A673 (cell line): ENCODE measurements at regions not wholly inside any gene's neighbourhood (a gene's known extent, or its start where the extent isn't known, plus 50 kb on each side); places are given as distances from the start of the nearest gene placed in this dataset.

Experiments
- BruUV-seq: library from RNA; stranded (reverse); fragments of 400-500 nt; replicated peaks from 2 replicates; lab custom pipeline; 2021; lab: Mats Ljungman, UMichigan
- CTCF ChIA-PET: fragments of 300-600 bp; sonication (Branson Sonifier 250); formaldehyde crosslinking; loops from one replicate; lab custom pipeline; 2022; ENCODE audit warnings: antibody characterized with exemption; lab: Charles Lee
- POLR2A ChIA-PET: fragments of 300-600 bp; sonication (Branson Sonifier 250); formaldehyde crosslinking; loops from one replicate; lab custom pipeline; 2022; ENCODE audit warnings: antibody characterized with exemption; ENCODE audit not compliant: low non-redundant PET; lab: Charles Lee
- DNase-seq: peaks from one replicate; pipeline ENCODE4 v3.0.0-alpha.2; 2015; ENCODE audit warnings: low spot score
- H3K27ac ChIP-seq: fragments of 200-600 bp; sonication (generic); 2 replicates; pipeline ENCODE4 v1.5.1; 2016; ENCODE audit warnings: mixed run types, low read depth, mild to moderate bottlenecking, mixed read lengths, antibody characterized with exemption, low read length; ENCODE audit not compliant: poor library complexity, severe bottlenecking
- H3K27me3 ChIP-seq: fragments of 200-600 bp; sonication (generic); replicated peaks from 2 replicates; pipeline ENCODE4 v1.6.1; 2017; ENCODE audit warnings: mixed run types, low read depth, mild to moderate bottlenecking, mixed read lengths, antibody characterized with exemption, low read length; ENCODE audit not compliant: insufficient read depth, poor library complexity
- H3K36me3 ChIP-seq: fragments of 200-600 bp; sonication (generic); 2 replicates; pipeline ENCODE4 v1.6.1; 2016; ENCODE audit warnings: mixed run types, mild to moderate bottlenecking, mixed read lengths, antibody characterized with exemption, low read length; ENCODE audit not compliant: insufficient read depth, poor library complexity, severe bottlenecking
- H3K4me1 ChIP-seq: fragments of 200-600 bp; sonication (generic); 2 replicates; pipeline ENCODE4 v1.6.1; 2017; ENCODE audit warnings: mixed run types, mild to moderate bottlenecking, mixed read lengths, antibody characterized with exemption, low read length; ENCODE audit not compliant: insufficient read depth, poor library complexity, severe bottlenecking
- H3K4me3 ChIP-seq: fragments of 200-600 bp; sonication (generic); 2 replicates; pipeline ENCODE4 v1.5.1; 2016; ENCODE audit warnings: low read depth, mixed run types, mild to moderate bottlenecking, mixed read lengths, low read length; ENCODE audit not compliant: poor library complexity, severe bottlenecking
- H3K9me3 ChIP-seq: fragments of 200-600 bp; sonication (generic); 2 replicates; pipeline ENCODE4 v1.6.1; 2016; ENCODE audit warnings: mixed run types, low read depth, mild to moderate bottlenecking, mixed read lengths, antibody characterized with exemption, low read length; ENCODE audit not compliant: poor library complexity, severe bottlenecking
- EZH2 ChIP-seq: fragments of 200-600 bp; sonication (generic); IDR thresholded peaks from 2 replicates; pipeline ENCODE4 v1.6.1; 2017; ENCODE audit warnings: borderline replicate concordance, low read depth, mild to moderate bottlenecking, mixed read lengths, antibody characterized with exemption, low read length; ENCODE audit not compliant: poor library complexity, severe bottlenecking
- intact Hi-C: fragments of 100-400 bp; cut with micrococcal nuclease; formaldehyde crosslinking; loops from one replicate; pipeline ENCODE4 v1.10.0; 2022; ENCODE audit not compliant: unreplicated experiment
- TF ChIP-seq, protein P1 (sequence below): fragments of 300-800, 200-600 bp; sonication (generic); conservative IDR thresholded peaks from 2 replicates; pipeline ENCODE4 v1.5.1; 2017; ENCODE audit warnings: low read depth, mild to moderate bottlenecking, antibody characterized with exemption, low read length, moderate library complexity, mixed read lengths

DNA sequence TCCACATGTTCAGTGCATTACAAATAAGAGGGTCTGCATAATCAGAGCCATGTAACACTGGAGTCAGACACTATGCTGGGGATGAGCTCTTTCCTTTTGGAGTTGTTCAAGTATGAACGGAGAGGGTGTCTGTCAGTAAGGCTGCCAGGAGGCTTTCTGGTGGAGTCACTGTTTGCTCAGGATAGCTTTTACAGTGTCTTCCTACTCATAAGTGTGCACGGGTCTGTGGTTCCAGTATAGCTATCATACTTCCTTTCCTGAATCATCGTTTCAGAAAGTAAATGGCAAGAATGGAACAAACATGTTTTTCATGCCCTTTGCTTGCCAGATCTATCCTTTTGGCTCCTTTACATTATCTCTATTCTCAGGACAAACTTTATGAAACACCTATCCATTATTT is 152.7 kb upstream of the CDH11 start:
- intact Hi-C loops: no loop called here
- CTCF ChIA-PET: no interaction called here

GRCh38 chr16:65272699-65273414 is 151.0 kb upstream of the CDH11 start:
- ChIA-PET CTCF (no interaction called here), POLR2A (no interaction called here)
- H3K27me3 ChIP-seq: no peaks in the 10 kb centered on the region
- no peak for DNase-seq
- intact Hi-C loops: no loop called here
- no peaks in the 10 kb centered on the region for H3K4me1 ChIP-seq
- H3K36me3 ChIP-seq: no peaks in the 10 kb centered on the region
- H3K9me3 ChIP-seq: no peaks in the 10 kb centered on the region
- H3K27ac ChIP-seq: no peak overlapping the region
- TF ChIP-seq EZH2: no peak
- TF ChIP-seq, protein P1, sequence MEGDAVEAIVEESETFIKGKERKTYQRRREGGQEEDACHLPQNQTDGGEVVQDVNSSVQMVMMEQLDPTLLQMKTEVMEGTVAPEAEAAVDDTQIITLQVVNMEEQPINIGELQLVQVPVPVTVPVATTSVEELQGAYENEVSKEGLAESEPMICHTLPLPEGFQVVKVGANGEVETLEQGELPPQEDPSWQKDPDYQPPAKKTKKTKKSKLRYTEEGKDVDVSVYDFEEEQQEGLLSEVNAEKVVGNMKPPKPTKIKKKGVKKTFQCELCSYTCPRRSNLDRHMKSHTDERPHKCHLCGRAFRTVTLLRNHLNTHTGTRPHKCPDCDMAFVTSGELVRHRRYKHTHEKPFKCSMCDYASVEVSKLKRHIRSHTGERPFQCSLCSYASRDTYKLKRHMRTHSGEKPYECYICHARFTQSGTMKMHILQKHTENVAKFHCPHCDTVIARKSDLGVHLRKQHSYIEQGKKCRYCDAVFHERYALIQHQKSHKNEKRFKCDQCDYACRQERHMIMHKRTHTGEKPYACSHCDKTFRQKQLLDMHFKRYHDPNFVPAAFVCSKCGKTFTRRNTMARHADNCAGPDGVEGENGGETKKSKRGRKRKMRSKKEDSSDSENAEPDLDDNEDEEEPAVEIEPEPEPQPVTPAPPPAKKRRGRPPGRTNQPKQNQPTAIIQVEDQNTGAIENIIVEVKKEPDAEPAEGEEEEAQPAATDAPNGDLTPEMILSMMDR: no peak
- no TSS peak for BruUV-seq
- no peak overlapping the region for H3K4me3 ChIP-seq

More for the DNA sequence above, 152.7 kb upstream of the CDH11 start:
- H3K27me3 ChIP-seq: no peaks in the 10 kb centered on the region
- H3K36me3 ChIP-seq: no peaks in the 10 kb centered on the region
- H3K9me3 ChIP-seq: no peaks in the 10 kb centered on the region
- H3K4me3 ChIP-seq: no peak overlapping the region
- no TSS peak for BruUV-seq
- POLR2A ChIA-PET: no interaction called here
- no peaks in the 10 kb centered on the region for H3K4me1 ChIP-seq
- DNase-seq: no peak
- no peak overlapping the region for H3K27ac ChIP-seq
- no peak for TF ChIP-seq EZH2
- TF ChIP-seq, protein P1: no peak

- DNase-seq: no peak
- POLR2A ChIA-PET: no interaction called here
- no peak overlapping the region for H3K4me3 ChIP-seq
- H3K36me3 ChIP-seq: no peaks in the 10 kb centered on the region
- H3K27me3 ChIP-seq: no peaks in the 10 kb centered on the region
- BruUV-seq: no TSS peak
- no peaks in the 10 kb centered on the region for H3K4me1 ChIP-seq
- TF ChIP-seq, protein P1: no peak
- no peak for TF ChIP-seq EZH2
- H3K27ac ChIP-seq: no peak overlapping the region
- CTCF ChIA-PET: no interaction called here
- intact Hi-C loops: no loop called here
- H3K9me3 ChIP-seq: no peaks in the 10 kb centered on the region
Measured at GRCh38 chr16:65271996-65272395, 150.1 kb upstream of the CDH11 start.
